GM19372 (cell line): ENCODE measurements at regions not wholly inside any gene's neighbourhood (a gene's known extent, or its start where the extent isn't known, plus 50 kb on each side); places are given as distances from the start of the nearest gene placed in this dataset.
A peak's percentile ranks its signal among the peaks of the same experiment; 100 is the strongest.
"Not testable (repeated sequence)": the region's sequence is repeated elsewhere in the genome, so short reads cannot be mapped to it uniquely, and the experiment has no call there.

ENCODE experiments used
- ATAC-seq: cut with Tn5 transposase; IDR thresholded peaks from one replicate; pipeline ENCODE4 v1.9.1; 2021; ENCODE audit warnings: mild to moderate bottlenecking, low read depth, moderate library complexity; ENCODE audit not compliant: unreplicated experiment

DNA sequence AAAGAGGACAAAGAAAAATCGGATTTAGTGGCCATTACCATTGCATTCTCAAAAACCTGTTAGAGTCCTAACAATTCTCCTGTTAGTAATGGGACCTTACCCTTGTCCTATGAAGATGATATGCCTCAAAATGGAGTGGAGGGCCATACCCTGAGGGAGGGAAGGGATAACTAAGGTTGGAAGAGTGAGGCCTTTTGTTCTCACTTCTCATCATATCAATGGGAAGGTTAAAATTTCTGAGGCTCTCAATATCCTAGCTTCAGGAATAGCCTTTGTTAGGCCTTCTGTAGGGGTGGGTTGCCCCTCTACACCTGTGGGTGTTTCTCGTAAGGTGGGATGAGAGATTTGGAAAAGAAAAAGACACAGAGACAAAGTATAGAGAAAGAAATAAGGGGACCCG lies 109.4 kb upstream of the SGIP1 start:
- not testable (repeated sequence) for ATAC-seq

DNA sequence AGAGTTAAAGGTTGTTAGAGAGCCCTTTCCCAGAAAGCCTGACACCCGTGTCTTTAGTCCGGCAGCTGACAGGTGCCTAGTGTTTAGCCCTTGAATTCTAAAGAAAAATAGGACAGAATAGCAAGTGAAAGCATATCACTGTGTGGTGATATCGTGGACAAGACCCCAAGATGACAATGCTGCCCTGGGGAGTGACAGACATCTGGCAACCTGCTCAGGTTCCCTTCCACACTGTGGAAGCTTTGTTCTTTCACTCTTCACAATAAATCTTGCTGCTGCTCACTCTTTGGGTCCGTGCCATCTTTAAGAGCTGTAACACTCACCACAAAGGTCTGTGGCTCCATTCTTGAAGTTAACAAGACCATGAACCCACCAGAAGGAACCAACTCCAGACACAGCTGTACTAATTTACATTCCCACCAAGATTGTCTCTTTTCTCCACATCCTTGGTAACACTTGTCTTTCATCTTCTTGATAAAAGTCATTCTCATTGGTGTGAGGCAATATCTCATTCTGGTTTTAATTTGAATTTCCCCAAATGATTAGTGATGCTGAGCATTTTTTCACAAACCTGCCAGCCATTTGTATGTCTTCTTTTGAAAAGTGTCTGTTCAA lies 107.6 kb upstream of the SGIP1 start:
- no peak for ATAC-seq

DNA sequence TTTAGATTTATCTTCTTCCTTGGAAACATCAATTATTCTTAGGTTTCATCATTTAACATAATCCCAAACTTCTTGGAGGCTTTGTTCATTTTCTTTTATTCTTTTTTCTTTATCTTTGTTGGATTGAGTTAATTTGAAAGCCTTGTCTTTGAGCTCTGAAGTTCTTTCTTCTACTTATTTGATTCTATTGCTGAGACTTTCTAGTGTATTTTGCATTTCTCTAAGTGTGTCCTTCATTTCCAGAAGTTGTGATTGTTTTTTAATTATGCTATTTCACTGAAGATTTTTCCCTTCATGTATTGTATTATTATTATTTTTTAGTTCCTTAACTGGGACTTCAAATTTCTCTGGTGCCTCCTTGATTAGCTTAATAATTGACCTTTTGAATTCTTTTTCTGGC lies 103.1 kb upstream of the SGIP1 start:
- not testable (repeated sequence) for ATAC-seq

DNA sequence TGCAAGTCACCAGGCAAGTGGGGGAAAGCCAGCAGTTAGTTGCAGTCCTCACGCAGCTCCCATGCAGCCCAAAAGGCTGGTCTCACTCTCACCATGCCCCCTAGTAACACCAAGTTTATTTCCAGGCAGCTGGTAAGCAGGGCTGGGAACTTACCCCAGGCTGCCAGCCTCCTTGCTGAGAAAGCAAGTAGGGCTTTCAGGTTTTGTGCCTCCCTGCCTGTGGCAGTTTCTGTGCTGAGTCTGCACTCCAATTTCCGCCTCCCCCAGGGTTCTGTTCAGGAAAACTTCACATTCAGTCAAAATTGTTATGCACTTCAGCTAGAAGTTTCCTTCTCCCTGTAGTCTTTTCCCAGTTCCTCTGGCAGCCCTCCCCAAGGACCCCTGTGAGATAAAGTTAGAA lies 102.0 kb upstream of the SGIP1 start:
- no peak for ATAC-seq

DNA sequence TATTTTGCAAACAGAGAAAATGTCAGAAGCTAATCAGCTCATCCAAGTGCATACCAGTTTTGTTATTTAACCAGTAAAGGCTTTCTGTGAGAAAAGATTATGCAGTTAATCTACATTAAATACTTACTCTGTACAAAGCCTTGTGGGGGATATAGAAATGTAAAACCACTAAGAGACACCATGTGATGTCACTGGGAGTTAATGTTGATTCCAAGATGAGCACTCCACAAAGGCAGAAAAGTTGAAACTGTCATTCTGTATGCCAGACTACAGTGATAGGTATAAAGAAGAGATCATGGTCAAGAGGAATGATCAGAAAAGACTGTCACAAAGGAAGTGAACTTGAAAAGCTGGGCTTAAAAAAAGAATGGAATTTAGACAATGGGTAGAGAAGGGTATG lies 100.3 kb upstream of the SGIP1 start:
- ATAC-seq: no peak

DNA sequence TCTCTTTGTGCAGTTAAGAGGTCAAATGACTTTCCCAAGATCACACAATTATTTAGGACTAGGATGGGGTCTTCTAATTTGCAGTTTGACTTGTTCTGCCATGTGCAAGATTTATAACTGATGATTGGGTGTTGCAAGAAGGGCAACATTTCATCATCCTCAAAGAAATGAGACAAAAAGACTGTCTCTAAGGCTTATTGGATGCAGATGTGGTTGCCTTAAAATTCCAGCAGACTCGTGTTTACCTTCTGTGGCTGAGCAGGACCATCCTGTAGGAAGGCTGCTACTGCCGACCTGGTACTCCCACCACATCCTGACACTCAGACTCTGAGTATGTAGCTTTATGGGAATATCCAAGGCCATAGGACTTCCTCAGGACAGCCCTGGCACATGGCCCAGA lies 99.9 kb upstream of the SGIP1 start:
- ATAC-seq: no peak

DNA sequence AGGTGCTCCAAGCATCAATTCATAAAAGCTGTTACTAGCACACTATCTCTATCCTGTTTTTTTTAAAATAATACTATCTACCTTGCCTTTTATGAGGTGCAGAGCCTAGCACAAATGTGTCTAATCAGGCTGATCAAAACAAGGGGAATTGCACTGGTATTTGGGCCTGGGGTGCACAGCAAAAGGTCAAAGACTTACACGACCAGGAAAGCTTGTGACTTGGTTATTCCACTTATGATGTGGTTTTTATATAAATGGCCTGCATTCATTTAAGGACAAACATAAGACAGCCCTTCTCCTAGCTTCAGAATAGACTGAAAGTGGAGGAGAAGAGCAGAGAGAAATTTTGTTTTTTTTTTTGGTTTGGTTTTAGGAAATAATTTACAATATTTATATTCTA lies 98.4 kb upstream of the SGIP1 start:
- ATAC-seq: no peak

DNA sequence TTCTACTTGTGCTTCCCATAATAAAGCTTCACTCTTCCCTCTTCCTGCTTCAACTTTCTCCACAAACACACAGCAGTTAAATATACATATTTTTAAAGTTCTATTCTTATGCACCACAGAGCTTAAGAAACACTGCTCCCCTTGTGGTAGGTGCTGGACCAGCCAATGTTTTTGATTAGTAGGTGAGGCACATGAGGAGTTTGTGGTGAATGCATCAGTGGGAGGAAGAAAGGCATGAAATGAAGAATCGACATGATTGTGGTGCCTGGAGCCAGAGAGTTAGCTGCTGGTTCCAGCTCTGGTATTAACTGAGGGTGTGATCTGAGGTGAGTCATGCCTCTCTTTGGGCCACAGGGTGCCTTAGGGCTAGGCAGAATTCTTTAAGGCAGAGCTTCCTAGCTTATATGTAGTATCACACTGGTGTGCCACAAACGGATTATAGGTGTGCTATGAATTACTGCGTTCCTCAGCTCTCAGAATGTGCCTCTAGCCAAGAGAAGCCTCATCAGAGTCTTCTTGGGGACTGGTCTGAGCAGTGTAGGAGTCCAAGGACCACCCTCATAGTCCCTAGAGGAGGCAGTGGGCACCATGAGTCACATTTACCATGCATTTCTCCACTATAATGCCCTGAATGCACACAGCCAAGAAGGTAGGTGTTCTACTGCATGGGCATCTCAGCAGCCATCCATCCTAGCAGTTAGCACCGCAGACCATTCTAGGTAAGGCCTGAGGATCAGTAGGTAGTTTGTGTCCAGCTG lies 97.4 kb upstream of the SGIP1 start:
- peak; percentile 60 for ATAC-seq

DNA sequence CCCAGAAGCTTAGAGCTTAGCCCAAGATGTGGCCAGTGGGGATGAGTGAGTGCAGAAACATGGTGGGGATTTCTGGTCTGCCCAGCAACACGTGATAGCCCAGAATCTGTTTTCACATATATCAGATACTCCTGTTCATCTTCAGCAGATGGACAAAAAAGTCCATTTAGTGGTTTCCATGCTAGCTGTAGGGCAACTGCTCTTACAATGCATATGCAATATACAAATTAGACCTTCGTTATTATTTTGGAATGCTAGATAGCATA lies 96.9 kb upstream of the SGIP1 start:
- no peak for ATAC-seq

DNA sequence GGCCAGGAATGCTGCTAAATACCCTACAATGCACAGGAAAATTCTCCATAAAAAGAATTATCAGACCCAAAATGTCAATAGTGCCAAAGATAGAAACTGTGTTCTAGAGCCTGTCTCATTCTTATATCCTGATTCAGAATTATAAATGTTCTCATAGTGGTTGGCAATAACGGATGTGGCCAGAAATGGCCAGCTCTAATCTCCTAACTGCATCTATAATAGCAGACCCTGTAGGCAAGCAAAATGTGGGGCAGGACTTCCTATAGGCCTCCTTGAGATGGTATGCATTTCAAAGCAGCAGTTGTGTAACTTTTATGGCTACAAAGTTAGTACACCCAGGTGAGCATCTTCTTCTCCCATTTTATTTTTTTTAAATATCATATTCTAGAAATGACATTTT lies 95.9 kb upstream of the SGIP1 start:
- no peak for ATAC-seq

DNA sequence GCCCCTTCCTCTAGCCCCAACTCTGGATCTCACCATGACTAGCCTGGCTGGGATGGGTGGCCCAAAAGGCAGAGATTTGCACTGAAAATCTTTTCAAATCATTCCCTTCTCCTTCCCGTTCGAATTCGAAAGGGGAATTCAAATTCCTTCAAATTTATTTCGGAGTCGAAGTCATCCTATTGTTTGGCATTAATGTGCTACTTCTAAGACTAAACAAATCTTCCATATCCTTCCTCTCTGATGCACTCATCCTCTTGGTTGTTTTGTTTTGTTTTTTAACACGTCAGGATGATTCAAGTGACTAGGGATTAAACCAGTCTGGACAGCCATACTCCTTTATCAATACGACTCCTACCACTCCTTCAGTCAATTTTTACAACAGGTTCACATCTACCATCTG lies 95.5 kb upstream of the SGIP1 start:
- no peak for ATAC-seq

DNA sequence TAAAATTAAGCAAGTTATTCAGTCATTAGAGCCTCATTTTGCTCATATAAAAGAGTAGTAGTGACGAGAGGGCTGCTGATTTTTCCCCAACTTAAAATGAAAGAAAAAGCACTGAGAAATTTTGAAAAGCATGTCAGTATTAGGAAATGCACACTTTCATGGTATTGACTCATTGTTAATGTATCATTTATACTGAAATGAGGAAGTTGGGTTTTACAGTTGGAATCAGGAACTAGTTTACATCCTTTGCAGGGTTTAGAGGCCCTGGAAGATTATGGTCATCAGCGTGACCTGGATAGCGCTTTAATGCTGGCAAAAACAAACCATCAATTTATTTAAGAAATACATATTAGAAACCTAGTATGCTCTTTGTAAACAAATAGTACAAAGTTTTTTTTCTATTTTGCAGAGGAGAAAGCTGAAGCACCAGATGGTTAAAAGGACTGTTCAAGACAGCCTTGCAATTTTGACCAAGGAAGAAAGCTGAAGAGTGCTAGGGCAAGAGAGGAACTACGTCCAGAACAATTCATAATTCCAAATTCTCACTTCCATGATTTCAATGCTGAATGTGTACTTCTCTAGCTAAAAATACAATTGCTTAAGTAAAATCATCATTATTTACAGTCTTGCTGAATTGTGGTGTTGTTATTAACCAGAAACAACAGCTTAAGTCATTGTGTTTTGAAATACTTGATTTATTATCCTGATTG lies 94.8 kb upstream of the SGIP1 start:
- ATAC-seq: peak; percentile 68

DNA sequence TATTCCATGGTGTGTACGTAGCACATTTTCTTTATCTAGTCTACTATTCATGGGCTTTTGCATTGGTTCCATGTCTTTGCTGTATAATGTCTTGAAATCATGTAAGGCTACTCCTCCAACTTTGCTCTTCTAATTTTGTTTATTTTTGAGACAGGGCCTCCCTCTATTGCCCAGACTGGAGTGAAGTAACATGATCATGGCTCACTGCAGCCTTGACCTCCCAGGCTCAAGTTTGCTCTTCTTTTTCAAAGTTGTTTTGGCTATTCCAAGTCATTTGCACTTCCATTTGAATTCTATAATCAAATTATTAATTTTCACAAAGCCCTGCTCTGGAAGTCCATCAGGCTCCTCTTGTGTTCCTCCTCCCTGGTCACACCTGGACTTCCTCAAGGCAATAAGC lies 90.2 kb upstream of the SGIP1 start:
- ATAC-seq: no peak

DNA sequence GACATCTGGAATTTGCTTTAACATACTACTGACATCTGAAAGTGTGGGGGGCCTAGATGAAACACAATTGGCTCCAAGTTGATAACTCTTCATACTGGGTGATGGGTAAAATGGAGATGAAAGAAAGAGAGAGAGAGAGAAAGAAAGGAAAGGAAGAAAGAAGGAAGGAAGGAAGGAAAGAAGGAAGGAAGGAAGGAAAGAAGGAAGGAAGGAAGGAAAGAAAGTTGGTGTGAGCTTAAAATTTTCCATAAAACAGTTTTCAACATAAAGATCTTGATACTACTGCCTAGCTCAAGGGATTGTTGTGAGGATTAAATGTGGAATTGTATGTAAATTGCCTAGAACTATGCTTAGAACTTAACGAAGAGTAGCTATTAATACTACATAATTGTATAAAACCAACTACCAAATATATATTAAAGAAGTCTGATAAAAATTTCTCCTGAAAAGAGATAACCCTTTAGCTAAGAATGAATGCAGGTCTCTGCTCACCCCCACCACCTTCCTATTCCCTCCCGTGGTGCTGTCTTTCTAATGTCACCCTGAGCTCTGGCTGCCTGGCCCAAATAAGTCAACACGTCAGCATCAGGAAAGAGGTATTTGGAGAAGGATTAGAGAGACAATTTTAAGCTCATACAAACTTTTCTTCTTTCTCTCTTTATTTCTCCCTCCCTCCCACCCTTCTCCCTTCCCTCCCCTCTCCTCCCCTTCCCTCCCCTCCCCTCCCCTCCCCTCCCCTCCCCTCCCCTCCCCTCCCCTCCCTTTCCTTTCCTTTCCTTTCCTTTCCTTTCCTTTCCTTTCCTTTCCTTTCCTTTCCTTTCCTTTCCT lies 89.3 kb upstream of the SGIP1 start:
- no peak for ATAC-seq

DNA sequence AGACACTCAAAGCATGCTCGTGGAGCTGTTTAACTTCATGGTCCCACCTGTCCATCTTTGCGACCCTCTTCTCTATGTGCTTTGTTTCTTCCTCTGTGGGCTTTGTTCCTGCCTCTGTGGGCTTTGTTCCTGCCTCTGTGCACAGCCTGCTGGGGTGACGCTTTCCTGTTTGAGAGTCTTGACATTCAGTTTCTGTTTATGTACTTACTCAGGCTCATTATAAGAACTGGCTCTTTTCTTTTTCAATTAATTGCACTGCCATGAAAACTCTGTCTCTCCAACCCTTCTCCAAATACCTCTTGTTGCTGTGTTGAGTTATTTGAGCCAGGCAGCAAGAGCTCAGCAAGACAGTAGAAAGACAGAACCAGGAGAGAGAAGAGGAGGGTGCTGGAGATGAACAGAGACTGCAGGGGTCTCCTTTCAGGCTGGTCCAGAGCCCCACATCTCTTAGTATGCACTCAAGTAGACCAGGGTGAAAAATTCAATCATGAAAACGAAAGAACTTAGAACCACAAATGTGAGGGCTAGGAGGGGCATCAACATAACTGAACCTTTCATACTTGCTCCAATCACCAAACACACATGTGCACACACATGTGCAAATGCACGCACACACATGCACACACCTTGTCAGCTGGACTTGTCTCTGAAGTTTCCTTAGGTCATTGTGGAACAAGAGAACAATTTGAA lies 88.3 kb upstream of the SGIP1 start:
- peak; percentile 75 for ATAC-seq

DNA sequence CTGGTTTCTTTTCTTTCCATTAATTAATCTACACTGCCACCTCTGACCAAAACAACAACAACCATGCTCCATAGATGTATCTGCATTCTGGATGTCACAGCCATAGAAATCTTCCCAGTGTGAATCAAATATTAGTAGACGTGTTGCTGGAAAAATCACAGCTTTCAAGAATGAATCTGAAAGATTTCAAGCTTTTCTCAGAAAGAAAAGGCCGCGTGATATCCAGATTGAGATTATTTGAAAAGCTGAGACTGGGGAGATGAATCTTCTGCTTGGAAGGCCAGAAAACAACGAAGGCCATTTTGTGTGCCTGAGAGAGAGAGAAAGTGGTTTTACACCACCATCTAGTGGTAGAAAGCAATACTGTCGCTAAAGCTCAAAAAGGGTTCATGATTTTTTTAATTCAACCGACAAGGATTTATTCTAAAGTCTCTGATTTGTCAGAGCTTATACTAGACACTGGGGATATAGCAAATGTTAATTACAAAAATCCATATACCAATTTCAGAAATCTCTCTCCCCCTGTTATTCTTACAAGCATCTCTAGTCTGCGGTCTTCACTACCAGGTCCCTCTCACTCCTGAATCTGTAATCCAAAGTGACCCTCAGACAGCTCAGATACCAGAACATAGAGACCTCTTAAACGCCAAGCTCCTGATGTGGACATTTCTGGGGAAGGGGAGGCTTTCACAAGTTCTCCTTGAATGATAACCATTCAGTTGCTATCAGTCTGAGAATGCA lies 87.5 kb upstream of the SGIP1 start:
- peak; percentile 51 for ATAC-seq

DNA sequence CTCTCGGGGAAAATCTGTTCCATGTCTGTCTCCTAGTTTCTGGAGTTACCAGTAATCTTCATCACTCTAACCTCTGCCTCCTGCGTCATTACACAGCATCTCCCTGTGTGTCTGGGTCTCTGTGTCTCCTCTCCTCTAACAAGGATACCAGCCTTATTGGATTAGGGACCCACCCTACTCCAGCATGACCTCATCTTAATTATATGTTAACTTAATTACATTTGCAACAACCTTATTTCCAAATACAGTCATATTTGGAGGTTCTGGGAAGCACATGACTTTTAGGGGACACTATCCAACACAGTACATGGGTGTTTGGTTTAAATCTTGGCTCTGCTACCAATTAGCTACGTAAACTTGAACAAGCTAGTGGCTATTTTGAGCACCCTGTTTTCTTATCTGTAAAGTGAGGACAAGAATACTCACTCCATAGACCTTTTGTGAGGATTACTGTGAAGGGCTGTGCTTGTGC lies 83.9 kb upstream of the SGIP1 start:
- no peak for ATAC-seq

DNA sequence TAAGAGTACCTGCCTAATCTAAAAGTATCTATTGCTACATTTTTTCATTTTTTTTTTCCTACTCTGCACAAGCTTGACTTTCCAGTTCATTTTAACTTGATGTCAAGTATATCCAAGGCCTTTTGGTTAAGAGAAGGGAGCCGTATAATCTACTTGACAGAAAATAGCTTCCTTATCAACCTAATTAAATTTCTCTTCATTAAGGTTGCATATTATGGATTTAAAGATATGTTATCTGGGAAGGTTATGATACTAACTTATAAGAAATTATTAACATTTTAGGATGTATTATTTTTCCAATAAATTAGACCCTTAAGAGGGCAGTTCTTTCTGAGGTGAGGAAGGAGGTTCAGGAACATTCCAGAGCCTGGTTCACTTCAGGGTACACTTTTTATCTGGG lies 83.1 kb upstream of the SGIP1 start:
- ATAC-seq: no peak

DNA sequence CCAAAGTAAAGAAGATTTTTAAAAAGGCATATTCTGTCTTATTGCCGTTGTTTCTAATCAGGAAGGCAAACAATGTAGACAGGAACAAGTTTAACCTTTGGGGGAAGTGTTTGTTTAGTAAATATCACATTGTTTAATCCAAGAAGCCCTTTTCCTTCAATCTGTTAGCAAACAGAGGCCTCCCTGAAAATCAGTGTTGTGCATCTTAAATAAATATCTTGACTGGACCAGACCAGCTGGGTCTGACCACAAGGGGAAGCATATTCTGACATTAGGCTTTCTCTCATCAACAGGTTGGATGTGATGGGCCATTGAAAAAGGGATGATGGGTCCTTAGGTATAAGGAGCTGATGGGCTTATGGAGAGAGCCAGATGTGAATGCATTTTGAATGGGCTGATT lies 81.8 kb upstream of the SGIP1 start:
- no peak for ATAC-seq

DNA sequence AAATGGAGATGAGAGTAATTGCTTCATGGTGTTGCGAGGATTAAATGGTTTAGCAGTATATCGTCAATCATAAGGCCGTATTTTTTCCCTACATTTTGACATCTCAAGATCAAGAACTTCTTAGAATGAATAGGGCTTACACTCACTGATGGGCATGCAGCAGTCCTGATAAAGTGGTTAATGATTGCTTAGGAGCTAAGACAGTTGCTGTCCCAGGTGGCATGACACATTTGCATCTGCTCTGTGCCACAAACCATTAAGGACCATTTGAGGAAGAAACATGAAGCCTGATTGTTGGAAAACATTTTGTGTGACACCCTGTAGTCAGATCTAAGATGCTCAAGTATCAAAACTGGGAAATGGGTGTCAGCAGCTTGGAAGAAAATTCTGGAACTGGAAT lies 81.0 kb upstream of the SGIP1 start:
- no peak for ATAC-seq
